Lower leg skin (tissue), 4 donors: ENCODE measurements at regions not wholly inside any gene's neighbourhood (a gene's known extent, or its start where the extent isn't known, plus 50 kb on each side); places are given as distances from the start of the nearest gene placed in this dataset.

Source experiments
- DNase-seq, 2 donors: peaks; one replicate each; pipeline ENCODE4 v3.0.0-alpha.2; 2019; ENCODE audit warnings: low spot score in 2 of 2
- H3K4me3 ChIP-seq: fragments of 200-600 bp; sonication (generic); 2 replicates; pipeline ENCODE4 v1.5.1; 2017; ENCODE audit warnings: mild to moderate bottlenecking, low read depth; ENCODE audit not compliant: poor library complexity, severe bottlenecking
- CTCF ChIP-seq, 3 donors: fragments of 450-650 bp; IDR thresholded peaks; one replicate each; pipeline ENCODE4 v1.5.1; 2016; ENCODE audit warnings: antibody characterized with exemption in 3 of 3, mild to moderate bottlenecking in 3 of 3, moderate library complexity in 2 of 3
- POLR2A ChIP-seq, 2 donors: fragments of 450-650 bp; IDR thresholded peaks; one replicate each; pipeline ENCODE4 v1.6.1; 2016 to 2017; ENCODE audit warnings: antibody characterized with exemption in 2 of 2, mild to moderate bottlenecking in 1 of 2, moderate library complexity in 1 of 2
- WGBS, 2 donors: methylation state at CpG; one replicate each; pipeline ENCODE4 v1.1.5; 2018; 5-methylcytosine and 5-hydroxymethylcytosine counted together
- intact Hi-C: fragments of 100-400 bp; cut with DNase I; formaldehyde crosslinking; loops from one replicate; pipeline ENCODE4 v1.15.0; 2023; ENCODE audit warnings: low total_unique reads

- no peak for TF ChIP-seq POLR2A (IDR thresholded peaks at IDR 0.05)
- no peak for TF ChIP-seq CTCF (IDR thresholded peaks at IDR 0.05)
- 56 to 70% methylated on average over 1 of the region's 1 CpG for WGBS, 2 donors
- intact Hi-C loops, result no loop called here
- H3K4me3 ChIP-seq, result no peak overlapping the region
- no peak for DNase-seq
Observed at GRCh38 chr7:22670422-22670815, 56.6 kb upstream of the IL6 start.

GRCh38 chr7:22669692-22670421 lies 57.1 kb upstream of the IL6 start:
- no peak for DNase-seq
- TF ChIP-seq POLR2A (IDR thresholded peaks at IDR 0.05) (no peak), CTCF (IDR thresholded peaks at IDR 0.05) (no peak)
- no peak overlapping the region for H3K4me3 ChIP-seq
- WGBS, 2 donors, result 79 to 87% methylated on average over 5 of the region's 5 CpGs
- intact Hi-C loops, result no loop called here

- intact Hi-C loops, result no loop called here
- no peak for DNase-seq
- no peak overlapping the region for H3K4me3 ChIP-seq
- WGBS, 2 donors, result 83 to 97% methylated on average over 3 of the region's 3 CpGs
- TF ChIP-seq CTCF (IDR thresholded peaks at IDR 0.05) (no peak), POLR2A (IDR thresholded peaks at IDR 0.05) (no peak)
Observed at GRCh38 chr7:22668971-22669401, 58.0 kb upstream of the IL6 start.

- 39 to 52% methylated on average over 2 of the region's 2 CpGs for WGBS, 2 donors
- H3K4me3 ChIP-seq, result no peak overlapping the region
- no peak for TF ChIP-seq POLR2A (IDR thresholded peaks at IDR 0.05)
- no peak for TF ChIP-seq CTCF (IDR thresholded peaks at IDR 0.05)
- intact Hi-C loops, result no loop called here
- DNase-seq, result no peak
Observed at GRCh38 chr7:22667562-22668239, 59.3 kb upstream of the IL6 start.

GRCh38 chr7:22667187-22667561 lies 59.8 kb upstream of the IL6 start:
- intact Hi-C loops, result no loop called here
- TF ChIP-seq POLR2A (IDR thresholded peaks at IDR 0.05) (no peak), CTCF (IDR thresholded peaks at IDR 0.05) (no peak)
- DNase-seq, result no peak
- H3K4me3 ChIP-seq, result no peak overlapping the region
- WGBS, 2 donors, result 92 to 93% methylated on average over 13 of the region's 13 CpGs
